HL-60/S4 treated with retinoic acid at 250 ng/mL for 4 days and 3 days (cell line): ENCODE measurements at regions not wholly inside any gene's neighbourhood (a gene's known extent, or its start where the extent isn't known, plus 50 kb on each side); places are given as distances from the start of the nearest gene placed in this dataset.
"Not testable (repeated sequence)": the region's sequence is repeated elsewhere in the genome, so short reads cannot be mapped to it uniquely, and the experiment has no call there.

Source experiments
- in situ Hi-C: fragments of 300-500 bp; cut with MboI; formaldehyde crosslinking; loops from 2 replicates; pipeline ENCODE4 v1.7.0; 2022; ENCODE audit warnings: low sequenced_read_pairs

DNA sequence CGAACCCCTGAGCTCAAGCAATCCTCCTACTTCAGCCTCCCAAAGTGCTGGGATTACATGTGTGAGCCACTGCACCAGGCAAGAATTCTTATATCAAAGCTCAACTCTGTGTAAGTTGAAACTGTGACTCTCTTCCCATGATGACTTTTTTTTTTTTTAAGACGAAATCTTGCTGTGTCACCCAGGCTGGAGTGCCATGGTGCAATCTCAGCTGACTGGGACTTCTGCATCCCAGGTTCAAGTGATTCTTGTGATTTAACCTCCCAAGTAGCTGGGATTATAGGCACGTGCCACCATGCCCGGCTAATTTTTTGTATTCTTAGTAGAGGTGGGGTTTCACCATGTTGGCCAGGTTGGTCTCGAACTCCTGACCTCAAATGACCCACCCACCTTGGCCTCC lies 51.6 kb upstream of the WAC start:
- in situ Hi-C loops = not testable (repeated sequence)

DNA sequence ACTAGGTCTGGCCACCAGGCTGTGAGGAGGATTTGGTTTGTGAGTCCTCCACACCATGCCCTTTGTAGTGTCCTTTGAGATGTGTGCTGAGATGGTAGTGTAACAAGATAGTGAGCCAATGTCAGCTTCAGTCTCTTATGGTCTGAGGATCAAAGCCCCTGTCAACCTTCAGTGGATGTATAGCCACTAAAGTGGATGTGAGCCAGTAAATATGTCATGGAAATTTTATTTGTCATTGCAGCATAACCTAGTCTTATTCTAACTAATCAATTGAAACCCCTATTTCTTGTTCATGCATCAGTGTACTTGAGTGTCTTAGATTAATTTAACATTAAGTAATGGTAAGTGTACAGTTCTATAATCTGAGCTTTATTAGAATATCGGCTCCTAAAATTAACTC lies 51.0 kb upstream of the WAC start:
- in situ Hi-C loops = no loop called here
